COLO668 (cell line): ENCODE measurements at regions not wholly inside any gene's neighbourhood (a gene's known extent, or its start where the extent isn't known, plus 50 kb on each side); places are given as distances from the start of the nearest gene placed in this dataset.
"Not testable (repeated sequence)": the region's sequence is repeated elsewhere in the genome, so short reads cannot be mapped to it uniquely, and the experiment has no call there.

Source experiments
- DNase-seq: peaks from one replicate; lab custom pipeline; 2025; ENCODE audit not compliant: unreplicated experiment; lab: John Stamatoyannopoulos, UW

DNA sequence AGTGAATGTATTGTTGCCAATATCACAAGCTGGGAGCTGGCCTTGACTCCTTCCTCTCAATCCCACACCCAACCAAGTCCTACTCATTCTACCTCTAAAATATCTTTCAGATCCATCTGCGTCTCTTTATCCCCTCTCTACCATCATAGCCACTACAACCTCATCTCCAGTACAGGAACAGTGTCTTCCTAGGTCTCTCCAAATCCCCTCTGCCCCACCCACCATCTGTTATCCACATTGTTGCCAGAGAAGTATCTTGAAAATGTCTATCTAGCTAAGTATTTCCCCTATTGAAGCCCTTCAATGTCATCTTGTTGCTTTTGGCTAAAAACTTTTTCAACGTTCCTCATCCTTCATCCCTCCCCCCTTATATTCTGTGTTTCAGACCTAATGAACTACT lies 244.7 kb downstream of the C12orf75 start:
- no peak for DNase-seq

DNA sequence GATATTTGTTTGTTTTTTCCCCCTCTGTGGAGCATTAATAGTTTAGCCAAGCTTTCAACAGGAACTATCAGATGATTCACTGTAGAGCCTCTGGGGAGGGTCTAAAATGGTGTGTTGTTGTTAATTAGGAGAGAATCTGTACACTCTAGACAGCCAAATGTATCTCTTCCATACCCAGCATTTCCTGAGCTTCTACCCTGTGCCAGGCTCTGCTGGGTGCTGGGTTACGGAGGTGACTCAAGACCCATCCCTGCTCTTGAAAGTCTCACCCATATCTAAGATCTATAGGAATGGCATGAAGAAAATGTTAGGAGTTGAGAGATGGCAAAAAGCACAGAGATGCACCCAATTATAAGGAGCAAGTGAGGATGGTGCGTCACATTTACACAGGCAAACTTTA lies 245.8 kb downstream of the C12orf75 start:
- DNase-seq: no peak

DNA sequence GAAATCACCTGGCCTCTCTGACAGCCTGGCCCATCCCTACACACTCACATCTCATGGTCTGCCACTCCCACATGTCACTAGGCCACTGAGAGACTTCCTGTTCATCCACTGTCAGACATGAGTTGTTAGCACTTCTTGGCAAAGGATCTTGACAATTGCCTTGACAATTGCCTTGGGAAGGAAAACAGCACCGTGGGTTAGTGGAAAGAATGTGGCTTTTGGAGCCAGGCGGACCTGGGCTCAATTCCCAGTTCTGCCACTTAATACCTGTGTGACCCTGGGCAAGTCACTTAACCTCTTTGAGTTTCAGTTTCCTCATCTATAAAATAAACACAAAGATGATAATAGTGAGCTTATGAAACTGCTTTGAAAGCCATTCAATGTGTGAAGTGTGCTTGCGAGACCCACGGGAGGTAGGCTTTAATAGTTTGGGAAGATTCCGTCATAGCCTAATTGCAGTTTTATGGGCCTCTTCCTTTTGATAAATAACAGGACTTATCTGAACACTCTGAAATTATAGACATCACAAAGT lies 250.4 kb downstream of the C12orf75 start:
- DNase-seq: no peak

DNA sequence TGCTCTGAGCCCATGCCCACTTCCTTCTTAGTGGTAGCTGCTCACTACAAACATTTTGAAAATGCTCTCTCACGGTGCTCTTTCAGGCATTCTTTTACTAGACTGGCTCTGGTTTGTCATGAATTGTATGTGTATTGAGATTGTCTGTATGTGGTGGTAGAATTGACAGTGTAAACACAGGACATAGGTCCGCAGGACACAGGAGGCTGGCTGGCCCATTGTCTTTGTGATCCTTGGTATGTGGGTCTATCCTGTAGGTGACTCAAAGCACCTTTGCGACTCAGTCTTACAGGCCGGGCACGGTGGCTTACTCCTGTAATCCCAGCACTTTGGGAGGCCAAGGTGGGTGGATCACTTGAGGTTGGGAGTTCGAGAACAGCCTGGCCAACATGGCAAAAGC lies 250.9 kb downstream of the C12orf75 start:
- DNase-seq: no peak

DNA sequence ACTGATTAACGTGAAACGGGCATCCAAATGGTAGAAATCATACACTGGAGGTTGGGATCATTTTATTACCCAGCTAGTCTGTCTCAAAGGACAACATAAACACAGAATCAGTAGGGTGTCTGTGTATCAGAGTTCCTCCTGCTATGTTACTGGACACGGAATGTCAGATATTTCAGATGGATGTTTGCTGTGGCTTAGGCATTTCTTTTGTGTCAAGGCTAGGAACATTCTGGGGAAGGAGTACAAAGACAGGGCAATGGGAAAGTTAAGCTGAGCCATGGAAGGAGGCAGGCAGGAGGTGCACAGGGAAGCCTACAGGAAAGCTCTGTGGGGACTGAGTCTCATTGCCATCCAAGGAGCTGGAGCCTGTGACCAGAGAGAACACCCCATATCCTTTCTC lies 254.6 kb downstream of the C12orf75 start:
- no peak for DNase-seq

DNA sequence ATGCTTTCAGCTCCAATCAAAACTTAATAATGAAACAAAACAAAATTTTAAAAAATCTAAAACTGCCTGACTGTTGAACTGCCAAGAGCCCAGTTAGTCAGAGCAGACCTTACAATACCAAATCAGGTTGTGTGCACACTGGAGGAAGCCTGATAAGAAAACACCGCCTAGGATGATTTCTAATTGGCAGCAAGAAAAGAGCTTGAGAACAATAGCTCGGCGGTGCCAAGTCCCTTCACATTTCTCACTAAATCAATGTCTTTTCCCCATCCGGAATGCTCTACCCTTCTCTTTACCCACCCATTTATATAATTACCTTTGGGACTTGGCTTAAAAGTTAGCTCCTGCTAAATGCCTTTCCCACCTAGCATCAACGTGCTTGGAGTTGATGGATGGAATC lies 256.7 kb downstream of the C12orf75 start:
- no peak for DNase-seq

DNA sequence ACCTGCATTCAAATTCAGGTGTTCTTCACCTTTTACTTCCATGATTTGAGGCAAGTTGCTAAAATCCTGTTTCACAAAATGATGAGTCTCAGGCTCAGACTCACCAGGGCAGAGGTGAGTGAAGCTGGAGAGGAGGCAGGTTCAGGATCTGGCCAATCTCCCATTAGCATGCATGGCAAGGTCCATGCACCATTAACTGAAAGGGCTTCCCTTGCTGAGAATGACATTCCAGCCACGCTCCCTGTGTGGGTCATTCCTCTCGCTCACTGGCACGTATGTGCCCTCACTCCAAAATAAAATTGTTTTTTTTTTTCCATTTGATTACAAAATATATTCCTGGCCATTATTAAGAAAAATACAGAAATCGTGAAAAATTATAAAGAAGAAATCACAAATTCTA lies 257.6 kb downstream of the C12orf75 start:
- DNase-seq: no peak

DNA sequence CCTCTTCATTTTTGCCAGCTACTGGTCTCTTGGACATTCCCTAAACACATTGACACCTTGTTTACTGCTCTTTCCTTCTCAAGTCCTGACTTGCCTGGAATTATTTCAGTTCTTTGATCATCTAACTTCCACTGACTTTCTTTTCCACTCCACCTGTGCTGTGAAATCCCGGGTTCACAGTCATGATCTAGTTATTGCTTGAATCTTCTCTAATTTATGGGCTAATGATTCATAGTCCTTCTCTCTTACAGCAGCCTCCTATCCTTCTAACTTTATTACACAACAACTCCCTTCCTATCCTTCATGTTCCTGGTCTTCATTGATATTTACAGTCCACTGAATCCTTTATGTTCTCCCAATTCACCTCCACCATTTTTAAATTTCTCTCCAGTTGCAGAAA lies 260.1 kb downstream of the C12orf75 start:
- no peak for DNase-seq

DNA sequence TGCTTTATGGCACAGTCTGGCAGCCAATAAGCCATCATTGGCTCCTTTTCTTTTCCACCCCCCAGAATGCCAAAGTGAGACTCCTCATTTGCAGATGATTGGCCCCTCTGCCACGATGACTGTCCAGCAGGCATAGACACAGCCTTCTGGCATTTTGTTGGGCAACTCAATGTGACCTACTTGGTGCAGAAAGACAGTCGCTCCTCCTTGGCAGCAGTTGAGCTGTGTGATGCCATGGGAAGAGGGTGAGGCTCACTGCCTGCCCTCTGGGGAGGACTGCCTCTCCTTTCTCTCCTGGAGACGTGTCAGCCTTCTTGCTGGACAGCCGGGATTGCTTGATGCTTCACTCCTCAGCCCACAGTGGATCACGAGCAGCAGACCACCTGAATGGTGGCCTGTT lies 264.9 kb downstream of the C12orf75 start:
- no peak for DNase-seq

DNA sequence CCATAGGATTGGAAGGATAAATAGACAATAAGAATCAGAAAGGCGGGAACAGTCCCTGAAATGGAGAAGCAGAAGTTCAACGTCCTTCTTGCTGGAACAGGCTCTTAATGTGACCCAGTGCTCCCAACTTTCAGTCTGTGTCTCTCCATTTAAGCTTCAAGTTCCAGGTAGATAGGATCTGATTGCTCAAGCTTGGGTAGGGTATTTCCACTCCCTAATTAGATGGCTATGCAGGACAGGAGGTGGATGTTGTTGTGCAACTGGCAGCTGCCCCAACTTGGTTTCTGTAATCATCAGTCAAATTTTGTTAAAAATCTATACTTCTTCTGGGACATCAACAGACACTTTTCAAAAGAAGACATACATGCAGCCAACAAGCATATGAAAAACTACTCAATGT lies 266.2 kb downstream of the C12orf75 start:
- no peak for DNase-seq

DNA sequence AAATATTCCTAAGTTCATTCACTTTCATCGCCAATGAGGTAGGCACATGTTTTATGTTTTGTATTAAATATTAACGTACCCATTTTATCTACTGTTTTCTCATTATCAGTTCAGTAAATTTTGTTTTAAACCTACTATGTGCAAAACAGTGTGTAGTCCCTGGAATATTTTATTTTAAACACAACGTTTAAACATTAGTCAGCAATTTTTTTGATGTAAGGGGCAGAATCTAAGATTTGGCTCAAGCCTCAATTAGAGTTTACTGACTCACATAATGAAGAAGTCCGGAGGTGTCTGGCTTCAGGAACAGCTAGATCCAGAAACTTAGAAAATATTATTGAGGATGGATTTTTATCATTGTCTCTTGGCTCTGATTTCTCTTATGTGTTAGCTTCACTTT lies 267.5 kb downstream of the C12orf75 start:
- no peak for DNase-seq

DNA sequence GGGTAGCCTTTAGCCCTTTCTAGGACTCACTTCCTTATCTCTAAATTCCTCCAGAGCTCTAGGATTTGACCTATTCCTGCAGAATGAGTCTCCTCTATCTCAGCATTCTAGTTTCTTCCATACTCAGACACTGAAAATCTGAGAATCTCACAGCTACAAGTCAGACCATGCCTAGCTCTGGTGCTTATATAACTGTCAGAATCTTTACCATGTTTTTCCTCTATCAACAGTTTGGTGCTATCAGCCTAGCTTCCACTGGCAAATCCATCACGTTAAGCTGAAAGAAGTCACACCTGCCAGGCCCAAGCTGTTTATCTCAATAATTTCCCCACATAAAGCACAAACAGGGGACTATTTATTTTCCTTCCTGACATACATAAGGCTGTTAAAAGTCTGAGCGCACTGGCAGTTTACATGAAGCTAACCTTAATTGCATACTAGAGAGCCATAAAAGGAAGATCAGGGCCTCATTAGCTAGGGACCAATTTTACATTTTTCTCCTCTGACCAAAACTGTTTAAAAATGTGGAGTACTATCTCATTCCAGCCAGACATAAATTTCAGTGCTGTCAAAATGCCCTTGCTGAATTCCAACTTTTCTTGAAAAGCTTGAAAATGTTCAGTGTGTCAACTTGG lies 270.5 kb downstream of the C12orf75 start:
- DNase-seq: no peak

DNA sequence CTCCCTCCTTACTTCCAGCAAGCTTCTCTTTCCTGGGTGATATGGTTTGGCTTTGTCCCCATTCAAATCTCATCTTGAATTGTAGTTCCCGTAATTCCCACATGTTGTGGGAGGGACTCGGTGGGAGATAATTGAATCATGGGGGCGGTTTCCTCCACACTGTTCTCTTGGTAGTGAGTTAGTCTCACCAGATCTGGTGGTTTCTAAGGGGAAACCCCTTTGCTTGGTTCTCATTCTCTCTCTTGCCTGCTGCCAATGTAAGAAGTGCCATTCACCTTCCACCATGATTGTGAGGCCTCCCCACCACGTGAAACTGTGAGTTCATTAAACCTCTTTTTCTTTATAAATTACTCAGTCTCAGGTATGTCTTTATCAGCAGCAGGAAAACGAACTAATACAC lies 271.8 kb downstream of the C12orf75 start:
- DNase-seq: not testable (repeated sequence)

DNA sequence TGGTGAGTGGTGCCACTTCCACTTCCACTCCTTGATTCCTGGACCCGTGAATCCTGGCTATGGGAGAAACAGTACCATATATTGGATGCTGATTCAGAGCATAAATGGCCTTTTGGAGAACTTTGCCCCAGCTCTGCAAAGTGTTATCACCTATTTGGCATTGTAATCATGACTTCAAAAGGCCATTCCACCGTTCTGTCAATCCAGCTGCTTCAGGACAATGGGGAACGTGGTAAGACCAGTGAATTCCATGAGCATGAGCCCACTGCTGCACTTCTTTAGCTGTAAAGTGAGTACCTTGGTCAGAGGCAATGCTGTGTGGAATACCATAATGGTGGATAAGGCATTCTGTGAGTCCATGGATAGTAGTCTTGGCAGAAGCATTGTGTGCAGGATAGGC lies 273.8 kb downstream of the C12orf75 start:
- not testable (repeated sequence) for DNase-seq

DNA sequence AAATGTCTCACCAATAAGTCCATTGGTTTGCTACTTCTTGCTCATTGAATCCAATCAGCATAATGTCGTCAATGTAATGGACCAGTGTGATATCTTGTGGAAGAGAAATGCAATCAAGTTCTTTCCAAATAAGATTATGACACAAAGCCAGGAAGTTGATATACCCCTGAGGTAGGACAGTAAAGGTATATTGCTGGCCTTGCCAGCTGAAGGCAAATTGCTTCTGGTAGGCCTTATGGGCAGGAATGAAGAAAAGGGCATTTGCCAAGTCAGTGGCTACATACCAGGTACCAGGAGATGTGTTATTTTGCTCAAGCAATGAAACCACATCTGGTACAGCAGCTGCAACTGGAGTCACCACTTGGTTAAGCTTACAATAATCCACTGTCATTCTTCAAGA lies 276.1 kb downstream of the C12orf75 start:
- DNase-seq: not testable (repeated sequence)

DNA sequence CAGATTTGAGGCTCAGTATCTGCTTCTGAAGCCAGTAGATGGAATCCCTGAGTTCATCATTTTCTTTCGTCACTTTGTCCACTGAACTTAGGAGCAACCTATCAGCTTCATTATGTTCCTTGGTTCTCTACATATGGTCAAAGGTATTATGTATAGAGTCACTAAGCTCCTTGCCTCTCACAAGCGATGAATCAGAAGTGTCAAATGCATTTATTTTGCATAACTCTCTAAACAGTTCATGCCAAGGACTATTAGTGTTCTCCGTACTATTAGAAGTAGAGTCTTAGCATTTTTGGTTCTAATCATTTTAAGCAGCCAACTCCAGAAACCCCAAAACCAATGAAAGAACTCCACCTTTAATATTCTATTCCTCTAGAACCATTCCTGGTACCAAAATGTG lies 278.5 kb downstream of the C12orf75 start:
- DNase-seq: not testable (repeated sequence)

DNA sequence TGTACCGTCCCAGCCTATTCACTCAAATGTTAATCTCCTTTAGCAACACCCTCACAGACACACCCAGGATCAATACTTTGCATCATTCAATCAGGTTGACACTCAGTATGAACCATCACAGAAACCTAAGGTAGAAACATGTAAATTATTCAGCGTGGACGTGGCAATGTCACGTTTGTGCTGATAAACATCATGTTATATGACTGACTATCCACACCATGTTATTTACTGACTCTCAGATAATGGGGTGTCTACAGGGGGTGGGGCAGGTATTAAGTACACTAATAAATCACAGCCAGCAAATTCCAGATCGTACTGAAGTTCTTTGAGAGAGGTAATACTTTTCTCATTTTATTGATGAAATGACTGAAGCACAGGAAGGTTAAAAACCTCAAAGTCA lies 280.0 kb downstream of the C12orf75 start:
- no peak for DNase-seq

DNA sequence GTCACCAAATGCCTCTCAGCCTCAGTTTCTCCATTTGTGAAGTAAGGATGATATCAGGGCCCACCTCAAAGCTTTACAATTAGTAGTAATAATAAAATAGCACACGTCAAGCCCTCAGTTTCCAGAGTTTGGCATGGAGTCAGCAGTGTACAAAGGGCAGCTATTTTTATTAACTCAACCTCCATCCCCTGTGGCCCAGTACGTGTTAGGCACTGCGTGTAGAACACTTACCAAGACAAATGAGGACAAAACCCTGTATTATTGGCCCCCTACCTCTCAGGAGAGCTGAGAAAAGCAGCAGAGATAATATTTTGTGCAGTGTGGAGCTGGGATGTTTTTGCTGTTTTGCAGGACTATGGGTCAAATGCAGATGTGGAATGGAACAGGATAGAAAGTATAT lies 280.8 kb downstream of the C12orf75 start:
- DNase-seq: no peak

DNA sequence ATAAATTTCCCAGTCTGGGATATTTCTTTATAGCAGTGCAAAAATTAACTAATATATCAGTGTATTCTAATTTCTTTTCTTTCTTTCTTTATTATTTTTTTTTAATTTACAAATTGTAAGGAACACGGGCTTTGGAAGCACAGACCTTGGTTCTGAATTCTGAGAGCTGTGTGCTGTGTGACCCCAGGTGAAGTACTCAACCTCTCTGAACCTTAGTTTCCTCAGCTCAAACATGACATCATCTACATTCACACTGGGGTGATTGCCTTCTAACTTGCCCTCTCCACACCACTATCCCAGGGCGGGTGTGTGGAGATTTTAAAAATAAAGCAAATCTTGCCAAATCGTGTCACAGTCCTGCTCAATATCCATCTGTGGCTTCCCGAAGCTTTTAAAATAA lies 282.8 kb downstream of the C12orf75 start:
- no peak for DNase-seq

DNA sequence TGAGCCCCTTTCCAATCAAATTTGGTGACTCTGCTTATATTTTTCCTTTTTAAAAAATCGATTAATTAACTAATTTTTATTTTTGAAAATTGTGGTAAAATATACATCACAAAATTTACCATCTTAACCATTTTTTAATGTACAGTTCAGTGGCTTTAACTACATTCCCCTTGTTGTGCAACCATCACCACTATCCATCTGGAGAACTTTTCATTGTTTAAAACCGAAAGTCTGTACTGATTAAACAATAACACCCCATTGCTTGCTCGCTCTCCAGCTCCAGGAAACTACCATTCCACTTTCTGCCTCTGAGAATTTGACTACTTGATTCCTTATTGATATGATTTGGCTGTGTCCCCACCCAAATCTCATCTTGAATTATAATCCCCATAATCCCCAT lies 283.4 kb downstream of the C12orf75 start:
- no peak for DNase-seq

DNA sequence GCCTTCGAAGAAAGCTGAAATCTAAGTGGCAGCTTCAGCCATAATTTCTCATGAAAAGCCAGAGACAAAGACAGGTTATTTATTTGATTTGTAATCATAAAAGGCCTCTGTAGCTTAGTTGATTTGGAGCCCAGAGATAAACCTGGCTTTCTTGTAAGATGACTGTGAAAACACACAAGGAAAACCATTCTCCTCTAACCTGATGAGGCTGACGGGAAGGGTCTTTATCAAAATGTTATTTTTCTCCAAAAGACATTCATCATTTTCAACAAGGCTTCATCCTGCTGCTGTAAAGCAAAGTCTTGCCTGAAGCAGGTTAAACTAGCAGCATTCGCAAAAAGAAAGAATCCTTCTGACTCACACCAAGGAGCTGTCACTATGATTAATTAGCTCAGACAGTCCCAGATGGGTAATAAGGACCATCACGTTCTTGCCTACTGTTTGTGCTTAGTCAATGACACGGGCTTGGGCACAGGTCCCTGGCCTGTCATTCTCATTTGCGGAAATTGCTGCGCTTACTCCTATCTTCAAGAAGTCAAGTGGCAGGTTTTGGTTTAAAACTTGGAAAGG lies 286.6 kb downstream of the C12orf75 start:
- DNase-seq: no peak

DNA sequence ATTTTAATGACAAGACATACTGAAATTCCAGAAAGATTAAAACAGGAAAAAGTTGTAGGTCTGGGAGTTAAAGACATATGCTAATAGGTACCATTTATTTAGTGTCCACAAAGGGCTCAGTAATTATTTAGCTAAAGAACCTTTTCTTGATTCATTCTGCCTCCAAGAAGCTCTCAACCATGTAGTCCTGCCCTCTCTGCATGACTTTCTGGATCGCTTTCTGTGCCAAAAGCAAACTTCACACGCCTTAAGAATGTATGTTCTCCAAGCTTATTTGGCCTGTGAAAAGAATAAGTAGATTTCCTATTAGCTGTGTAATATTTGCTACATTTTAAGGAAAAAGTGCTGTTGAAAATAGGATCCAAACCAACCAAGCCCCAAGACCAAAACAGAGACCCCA lies 291.7 kb downstream of the C12orf75 start:
- no peak for DNase-seq
